HepG2 (cell line): ENCODE measurements at regions not wholly inside any gene's neighbourhood (a gene's known extent, or its start where the extent isn't known, plus 50 kb on each side); places are given as distances from the start of the nearest gene placed in this dataset.

Experiments used
- ATAC-seq: fragments of 200-7000 bp; cut with Tn5 transposase; 3 replicates; pipeline ENCODE4 v1.9.1; 2020; ENCODE audit warnings: mild to moderate bottlenecking, moderate library complexity
- BruUV-seq: library from RNA; stranded (reverse); fragments of 400-500 nt; replicated peaks from 2 replicates; lab custom pipeline; 2021; lab: Mats Ljungman, UMichigan
- CTCF ChIA-PET: fragments of 300-600 bp; formaldehyde crosslinking; extraction: SDS; loops from one replicate; lab custom pipeline; 2021; ENCODE audit warnings: low total read pairs, inconsistent platforms, low intra/inter-chr PET ratio; lab: Yijun Ruan, JAX
- POLR2A ChIA-PET: fragments of 350-600 bp; sonication (Branson Sonifier 250); formaldehyde crosslinking; loops from one replicate; lab custom pipeline; 2020; ENCODE audit warnings: antibody characterized with exemption, inconsistent platforms; lab: Yijun Ruan, JAX
- DNase-seq: peaks from one replicate; pipeline ENCODE4 v3.0.0-alpha.2; 2015; ENCODE audit warnings: low spot score
- FAIRE-seq: peaks from 3 replicates; lab custom pipeline; 2011; peaks lifted over from hg19 to GRCh38; lab: Jason Lieb, UNC
- H2AFZ ChIP-seq: one replicate; pipeline ENCODE4 v1.6.1; 2011; ENCODE audit warnings: low read length, inconsistent platforms
- H3K27ac ChIP-seq: fragments of 300-600 bp; 3 replicates; pipeline ENCODE4 v1.8.0; 2011; ENCODE audit warnings: mixed run types, mild to moderate bottlenecking, mixed read lengths, low read length, inconsistent platforms; ENCODE audit not compliant: insufficient read depth; ENCODE audit errors: extremely low read length
- H3K27me3 ChIP-seq, 2 experiments: fragments of 200-600 bp in 1 of 2; 2 replicates in 1 of 2; 3 replicates in 1 of 2; pipeline versions ENCODE4 v1.6.0 to v1.8.0; 2011; ENCODE audit warnings: low read length in 2 of 2, mild to moderate bottlenecking in 2 of 2, moderate library complexity in 2 of 2, inconsistent platforms in 1 of 2; ENCODE audit not compliant: insufficient read depth in 2 of 2, control insufficient read depth in 1 of 2
- H3K36me3 ChIP-seq, 2 experiments: fragments of 200-600 bp in 1 of 2; replicated peaks in 1 of 2; 2 replicates in 1 of 2; 3 replicates in 1 of 2; pipeline versions ENCODE4 v1.5.1 to v1.8.0; 2011; ENCODE audit warnings: low read length in 2 of 2, inconsistent platforms in 1 of 2; ENCODE audit not compliant: insufficient read depth in 2 of 2, control insufficient read depth in 1 of 2
- H3K4me1 ChIP-seq: 2 replicates; pipeline ENCODE4 v1.5.1; 2012; ENCODE audit warnings: low read length, inconsistent platforms; ENCODE audit not compliant: insufficient read depth
- H3K4me2 ChIP-seq: 2 replicates; pipeline ENCODE4 v1.6.0; 2011; ENCODE audit warnings: low read depth, low read length, inconsistent platforms
- H3K4me3 ChIP-seq, 3 experiments: fragments of 200-600 bp in 1 of 3; sonication (generic), shearing (Covaris generic) in 1 of 3; replicated peaks in 1 of 3; 2 replicates each; pipeline ENCODE4 v1.5.1; 2011 to 2016; ENCODE audit warnings: low read length in 3 of 3, inconsistent platforms in 2 of 3, low read depth in 2 of 3, mild to moderate bottlenecking in 2 of 3, control low read depth in 1 of 3, mixed read lengths in 1 of 3; ENCODE audit not compliant: insufficient read depth in 1 of 3
- H3K79me2 ChIP-seq: one replicate; pipeline ENCODE4 v1.6.1; 2011; ENCODE audit warnings: low read length, inconsistent platforms; ENCODE audit not compliant: insufficient read depth
- H3K9ac ChIP-seq: 2 replicates; pipeline ENCODE4 v1.6.0; 2011; ENCODE audit warnings: mild to moderate bottlenecking, low read depth, low read length, inconsistent platforms; ENCODE audit not compliant: insufficient read depth
- H3K9me3 ChIP-seq: 2 replicates; pipeline ENCODE4 v1.5.1; 2012; ENCODE audit warnings: mild to moderate bottlenecking, low read length
- H4K20me1 ChIP-seq: 2 replicates; pipeline ENCODE4 v1.6.0; 2011; ENCODE audit warnings: inconsistent platforms, mild to moderate bottlenecking, low read length, moderate library complexity; ENCODE audit not compliant: insufficient read depth
- AKAP8 ChIP-seq: sonication (generic); formaldehyde crosslinking; IDR thresholded peaks from 2 replicates; pipeline ENCODE4 v1.5.1; 2020; ENCODE audit warnings: mild to moderate bottlenecking, missing genetic modification reagents
- ARID4A ChIP-seq: sonication (generic); formaldehyde crosslinking; IDR thresholded peaks from 2 replicates; pipeline ENCODE4 v1.5.0; 2020; ENCODE audit warnings: mild to moderate bottlenecking, missing genetic modification reagents, borderline replicate concordance
- ARNTL ChIP-seq: sonication (generic); formaldehyde crosslinking; IDR thresholded peaks from 2 replicates; pipeline ENCODE4 v1.4.0; 2020; ENCODE audit warnings: mild to moderate bottlenecking, missing genetic modification reagents
- ATF2 ChIP-seq: sonication (generic); formaldehyde crosslinking; IDR thresholded peaks from 2 replicates; pipeline ENCODE4 v1.4.0; 2020; ENCODE audit warnings: missing genetic modification reagents
- EHMT2 ChIP-seq: fragments of 200-600 bp; sonication (generic); IDR thresholded peaks from 2 replicates; pipeline ENCODE4 v1.7.0; 2017; ENCODE audit warnings: antibody characterized with exemption, low read depth, low read length, borderline replicate concordance
- FIP1L1 ChIP-seq: fragments of 200-400 bp; formaldehyde crosslinking; IDR thresholded peaks from 2 replicates; pipeline ENCODE4 v1.6.1; 2018; ENCODE audit warnings: low read depth, mild to moderate bottlenecking, low read length, moderate library complexity, borderline replicate concordance; ENCODE audit not compliant: insufficient read depth
- HOXA9 ChIP-seq: sonication (generic); formaldehyde crosslinking; IDR thresholded peaks from 2 replicates; pipeline ENCODE4 v1.8.1; 2022; ENCODE audit warnings: missing genetic modification reagents, mild to moderate bottlenecking, moderate library complexity, borderline replicate concordance
- ISX ChIP-seq: sonication (generic); formaldehyde crosslinking; conservative IDR thresholded peaks from 2 replicates; pipeline ENCODE4 v1.5.0; 2020; ENCODE audit warnings: missing genetic modification reagents
- JUND ChIP-seq: sonication (generic); formaldehyde crosslinking; IDR thresholded peaks from 2 replicates; pipeline ENCODE4 v1.8.0; 2022; ENCODE audit warnings: mild to moderate bottlenecking, missing genetic modification reagents
- MTF1 ChIP-seq: sonication (generic); formaldehyde crosslinking; IDR thresholded peaks from 2 replicates; pipeline ENCODE4 v1.5.0; 2020; ENCODE audit warnings: missing genetic modification reagents
- NFE2 ChIP-seq: sonication (generic); formaldehyde crosslinking; IDR thresholded peaks from 2 replicates; pipeline ENCODE4 v1.4.0; 2020; ENCODE audit warnings: missing genetic modification reagents
- NFIB ChIP-seq: sonication (generic); formaldehyde crosslinking; IDR thresholded peaks from 2 replicates; pipeline ENCODE4 v1.9.0; 2021; ENCODE audit warnings: missing genetic modification reagents, mild to moderate bottlenecking, borderline replicate concordance
- NR2F2 ChIP-seq: IDR thresholded peaks from 2 replicates; pipeline ENCODE4 v1.6.1; 2012; ENCODE audit warnings: low read depth, inconsistent platforms, borderline replicate concordance
- PAF1 ChIP-seq: IDR thresholded peaks from 2 replicates; pipeline ENCODE4 v1.6.1; 2016; ENCODE audit warnings: missing genetic modification reagents, missing compliant biosample characterization
- STAT5B ChIP-seq: sonication (generic); formaldehyde crosslinking; IDR thresholded peaks from 2 replicates; pipeline ENCODE4 v1.4.0; 2020; ENCODE audit warnings: missing genetic modification reagents
- TBP ChIP-seq: sonication (generic); formaldehyde crosslinking; IDR thresholded peaks from 2 replicates; pipeline ENCODE4 v1.5.0; 2020; ENCODE audit warnings: missing genetic modification reagents
- ZEB1 ChIP-seq: IDR thresholded peaks from 2 replicates; pipeline ENCODE4 v1.6.1; 2012; ENCODE audit warnings: mild to moderate bottlenecking, low read depth, inconsistent platforms; ENCODE audit not compliant: insufficient replicate concordance
- ZNF20 ChIP-seq: sonication (generic); formaldehyde crosslinking; IDR thresholded peaks from 2 replicates; pipeline ENCODE4 v1.4.0; 2020; ENCODE audit warnings: mild to moderate bottlenecking, moderate library complexity, missing genetic modification reagents
- ZNF776 ChIP-seq: sonication (generic); formaldehyde crosslinking; IDR thresholded peaks from 2 replicates; pipeline ENCODE4 v1.4.0; 2020; ENCODE audit warnings: mild to moderate bottlenecking, missing genetic modification reagents
- WGBS: methylation state at CpG from one replicate; pipeline ENCODE4 v1.1.6; 2017; ENCODE audit warnings: low lambda C conversion rate; 5-methylcytosine and 5-hydroxymethylcytosine counted together
- in situ Hi-C: cut with HindIII; loops from 2 replicates; pipeline ENCODE4 v1.10.0; 2017; ENCODE audit warnings: low pct_unique_long_range_greater_than_20kb; ENCODE audit not compliant: extremely low pct_ligation_motif_present
- intact Hi-C: fragments of 100-400 bp; cut with micrococcal nuclease; formaldehyde crosslinking; loops from one replicate; pipeline ENCODE4 v1.10.0; 2022; ENCODE audit not compliant: unreplicated experiment
- TF ChIP-seq, protein P1 (sequence below): sonication (generic); formaldehyde crosslinking; IDR thresholded peaks from 2 replicates; pipeline ENCODE4 v1.5.0; 2020; ENCODE audit warnings: mild to moderate bottlenecking, missing genetic modification reagents

DNA sequence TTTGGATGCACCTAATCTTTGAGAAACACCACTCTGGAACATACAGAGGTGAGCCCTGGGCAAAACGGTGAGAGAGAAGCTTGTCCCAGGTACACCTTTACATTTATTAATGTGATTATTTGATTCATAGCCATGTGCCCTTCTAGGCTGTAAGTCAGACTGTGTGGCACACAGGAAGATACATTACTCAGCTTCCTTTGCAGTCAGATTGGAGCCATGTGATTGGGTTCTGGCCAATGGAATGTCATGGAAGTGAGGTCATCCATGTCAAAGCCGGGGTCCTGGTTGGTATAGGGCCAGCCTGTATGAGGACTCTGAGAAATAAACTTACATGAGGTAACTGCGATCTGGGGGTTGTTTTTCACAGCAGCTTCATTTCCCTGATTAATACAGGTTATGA is 106.8 kb upstream of the CD180 start:
- Histone ChIP-seq H3K4me1 (no peaks in the 10 kb centered on the region), H3K9me3 (no peaks in the 10 kb centered on the region), H3K36me3 (no peaks in the 10 kb centered on the region), H4K20me1 (no peaks in the 10 kb centered on the region), H3K27me3 (no peaks in the 10 kb centered on the region; a peak in 1 of 5 replicates), H3K9ac (no peak overlapping the region), H3K4me3 (no peak overlapping the region), H2AFZ (no peak overlapping the region), H3K79me2 (no peaks in the 10 kb centered on the region), H3K27ac (no peak overlapping the region), H3K4me2 (no peak overlapping the region)
- POLR2A ChIA-PET, result no interaction called here
- CTCF ChIA-PET, result no interaction called here
- TF ChIP-seq ISX (no peak), MTF1 (no peak), ARID4A (CRISPR knock-in tag) (no peak), NFIB (no peak), ZNF776 (CRISPR knock-in tag) (no peak), STAT5B (CRISPR knock-in tag) (no peak), AKAP8 (CRISPR knock-in tag) (no peak), ATF2 (CRISPR knock-in tag) (no peak), ARNTL (CRISPR knock-in tag) (no peak), EHMT2 (no peak), ZNF20 (CRISPR knock-in tag) (no peak), PAF1 (no peak), TBP (CRISPR knock-in tag) (no peak), NR2F2 (no peak), JUND (no peak), NFE2 (CRISPR knock-in tag) (no peak), HOXA9 (CRISPR knock-in tag) (no peak), ZEB1 (no peak), FIP1L1 (no peak)
- TF ChIP-seq, protein P1, sequence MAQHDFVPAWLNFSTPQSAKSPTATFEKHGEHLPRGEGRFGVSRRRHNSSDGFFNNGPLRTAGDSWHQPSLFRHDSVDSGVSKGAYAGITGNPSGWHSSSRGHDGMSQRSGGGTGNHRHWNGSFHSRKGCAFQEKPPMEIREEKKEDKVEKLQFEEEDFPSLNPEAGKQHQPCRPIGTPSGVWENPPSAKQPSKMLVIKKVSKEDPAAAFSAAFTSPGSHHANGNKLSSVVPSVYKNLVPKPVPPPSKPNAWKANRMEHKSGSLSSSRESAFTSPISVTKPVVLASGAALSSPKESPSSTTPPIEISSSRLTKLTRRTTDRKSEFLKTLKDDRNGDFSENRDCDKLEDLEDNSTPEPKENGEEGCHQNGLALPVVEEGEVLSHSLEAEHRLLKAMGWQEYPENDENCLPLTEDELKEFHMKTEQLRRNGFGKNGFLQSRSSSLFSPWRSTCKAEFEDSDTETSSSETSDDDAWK, result no peak
- intact Hi-C loops (no loop called here), in situ Hi-C loops (no loop called here)
- BruUV-seq, result no TSS peak
- no peak for FAIRE-seq
- no peak for ATAC-seq
- WGBS, result 21% methylated on average over 3 of the region's 3 CpGs
- DNase-seq, result no peak
